Kidney (tissue), 13 donors: ENCODE measurements at regions not wholly inside any gene's neighbourhood (a gene's known extent, or its start where the extent isn't known, plus 50 kb on each side); places are given as distances from the start of the nearest gene placed in this dataset.

Experiments used
- DNase-seq, 5 donors: peaks; one replicate each; pipeline ENCODE4 v3.0.0-alpha.2; 2013 to 2020
- FAIRE-seq: peaks from 2 replicates; lab custom pipeline; 2012; peaks lifted over from hg19 to GRCh38; lab: Jason Lieb, UNC
- H3K27ac ChIP-seq, 2 donors: one replicate each; pipeline ENCODE4 v1.7.0; 2013; ENCODE audit warnings: low read depth in 2 of 2, low read length in 2 of 2, inconsistent platforms in 1 of 2
- H3K27me3 ChIP-seq: one replicate; pipeline ENCODE4 v1.7.1; 2013; ENCODE audit warnings: low read length, inconsistent platforms; ENCODE audit not compliant: control insufficient read depth, insufficient read depth
- H3K36me3 ChIP-seq, 3 donors: one replicate each; pipeline versions ENCODE4 v1.7.0 to v1.7.1; 2013; ENCODE audit warnings: low read length in 3 of 3, control low read depth in 1 of 3, inconsistent platforms in 1 of 3; ENCODE audit not compliant: insufficient read depth in 3 of 3, control insufficient read depth in 2 of 3
- H3K4me1 ChIP-seq, 3 donors: one replicate each; pipeline versions ENCODE4 v1.7.0 to v1.7.1; 2013; ENCODE audit warnings: low read length in 3 of 3, inconsistent platforms in 1 of 3, low read depth in 1 of 3; ENCODE audit not compliant: control insufficient read depth in 2 of 3, insufficient read depth in 2 of 3
- H3K4me3 ChIP-seq, 3 donors: one replicate each; pipeline versions ENCODE4 v1.7.0 to v1.8.1; 2013; ENCODE audit warnings: low read length in 3 of 3, control low read depth in 1 of 3, inconsistent platforms in 1 of 3
- H3K9ac ChIP-seq, 3 donors: one replicate each; pipeline versions ENCODE4 v1.7.0 to v1.7.1; 2013; ENCODE audit warnings: low read length in 3 of 3, control low read depth in 1 of 3, inconsistent platforms in 1 of 3
- H3K9me3 ChIP-seq, 3 donors: one replicate each; pipeline versions ENCODE4 v1.7.0 to v1.7.1; 2013; ENCODE audit warnings: low read length in 3 of 3, control low read depth in 1 of 3, inconsistent platforms in 1 of 3; ENCODE audit not compliant: control insufficient read depth in 2 of 3, insufficient read depth in 1 of 3
- CTCF ChIP-seq: IDR thresholded peaks from 3 replicates; pipeline ENCODE4 v1.5.1; 2012; ENCODE audit warnings: mild to moderate bottlenecking, moderate library complexity, borderline replicate concordance; ENCODE audit not compliant: insufficient read depth; ENCODE audit errors: extremely low read depth
- intact Hi-C: fragments of 100-400 bp; cut with DNase I; formaldehyde crosslinking; loops from one replicate; pipeline ENCODE4 v1.11.1; 2022
- donor health status: control.
- donor health status: control.
- donor health status: control.
- donor health status: control.
- donor health status: control.
- donor health status: DM: yes; HTN: yes; CAD: no.
- donor health status: Normal renal cell carcinoma (clear cell type).

- TF ChIP-seq CTCF, result no peak
- no peaks in the 10 kb centered on the region for H3K36me3 ChIP-seq
- H3K9ac ChIP-seq, result no peak overlapping the region
- H3K4me3 ChIP-seq, result no peak overlapping the region
- H3K27ac ChIP-seq, result no peak overlapping the region
- no peaks in the 10 kb centered on the region for H3K27me3 ChIP-seq
- DNase-seq (no peak), FAIRE-seq (no peak)
- H3K9me3 ChIP-seq, result no peaks in the 10 kb centered on the region
- H3K4me1 ChIP-seq, result no peaks in the 10 kb centered on the region
- intact Hi-C loops, result no loop called here
Measured at GRCh38 chr6:4503700-4504099, 272.5 kb upstream of the CDYL start.

DNA sequence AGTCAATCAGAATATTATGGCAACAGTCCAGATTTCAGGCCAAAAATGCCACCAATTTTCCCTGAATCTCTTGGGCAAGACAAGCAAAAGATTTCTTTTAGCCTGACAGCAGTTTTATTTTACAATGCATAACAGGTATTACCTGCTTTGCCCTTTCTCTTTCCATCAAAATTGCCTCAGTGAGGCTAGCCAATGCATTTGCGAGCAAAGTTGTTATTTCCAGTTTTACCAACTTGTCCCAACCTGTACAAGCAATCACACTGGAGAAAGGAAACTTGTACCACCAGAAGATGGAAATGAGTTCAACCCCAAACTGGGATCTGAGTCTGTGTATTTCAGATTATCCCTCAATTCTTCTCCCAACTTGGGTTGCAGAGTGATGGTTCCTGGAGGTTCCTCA, 279.9 kb upstream of the CDYL start:
- Histone ChIP-seq H3K4me1 (no peaks in the 10 kb centered on the region), H3K36me3 (no peaks in the 10 kb centered on the region), H3K27ac (no peak overlapping the region), H3K27me3 (no peaks in the 10 kb centered on the region), H3K4me3 (no peak overlapping the region), H3K9me3 (no peaks in the 10 kb centered on the region), H3K9ac (no peak overlapping the region)
- intact Hi-C loops, result no loop called here
- DNase-seq (no peak), FAIRE-seq (no peak)
- TF ChIP-seq CTCF, result no peak

DNA sequence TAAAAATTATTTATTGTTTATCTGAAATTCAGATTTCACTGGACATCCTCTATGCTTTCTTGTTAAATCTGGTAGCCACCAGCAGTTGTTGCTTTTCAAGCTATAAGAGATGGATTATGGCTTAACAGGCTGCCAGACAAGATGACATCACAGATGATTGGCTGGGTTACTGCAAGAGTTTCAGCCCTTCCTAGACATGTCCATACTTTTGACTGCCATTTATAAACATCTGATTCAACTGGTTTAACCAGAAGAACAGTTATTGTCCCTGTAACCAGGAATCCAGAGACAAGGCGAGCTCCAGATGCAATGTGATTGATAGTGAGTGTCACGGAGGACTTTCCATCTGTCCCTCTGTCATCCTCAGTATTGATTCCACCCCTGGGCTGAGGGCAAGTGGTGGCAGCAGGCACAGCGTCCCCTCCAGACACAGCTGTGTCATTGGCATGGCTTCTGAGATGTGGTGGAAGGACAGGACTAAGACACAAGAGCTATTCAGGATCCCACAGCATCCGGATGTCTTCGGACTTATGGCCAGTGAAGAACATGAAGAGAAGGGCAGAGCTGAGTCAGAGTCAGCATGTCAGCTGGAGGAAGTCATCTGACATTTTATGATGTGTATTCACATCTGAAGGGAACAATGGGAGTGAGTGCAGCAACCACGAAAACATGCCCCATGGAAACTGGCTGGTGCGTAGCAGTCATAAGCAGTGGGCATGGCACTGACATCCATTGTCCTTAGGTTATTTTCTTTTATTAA, 284.5 kb upstream of the CDYL start:
- intact Hi-C loops, result no loop called here
- FAIRE-seq, result no peak
- Histone ChIP-seq H3K4me1 (no peaks in the 10 kb centered on the region), H3K9me3 (peaks cover 0 to 13% (median 0%) of the 10 kb centered on the region in 3 donors), H3K9ac (no peak overlapping the region), H3K36me3 (no peaks in the 10 kb centered on the region), H3K4me3 (no peak overlapping the region), H3K27ac (no peak overlapping the region), H3K27me3 (no peaks in the 10 kb centered on the region)
- no peak for TF ChIP-seq CTCF
- DNase-seq, result peak in 1 of 5 donors; percentile 13
